Activated CD4-positive, alpha-beta T cell treated with anti-CD3 and anti-CD28 coated beads, Interleukin-2, Interleukin-4, amounts not matched to agents 100 ng/mL and 50 ng/mL, durations not matched to agents 16 hours and 8 hours (primary cell): ENCODE measurements at regions not wholly inside any gene's neighbourhood (a gene's known extent, or its start where the extent isn't known, plus 50 kb on each side); places are given as distances from the start of the nearest gene placed in this dataset.
"Not testable (repeated sequence)": the region's sequence is repeated elsewhere in the genome, so short reads cannot be mapped to it uniquely, and the experiment has no call there.

Experiments
- DNase-seq: peaks from one replicate; pipeline ENCODE4 v3.0.0-alpha.2; 2020; ENCODE audit warnings: low spot score

GRCh38 chr6:849075-849506, 156.2 kb upstream of the EXOC2 start:
- DNase-seq, result no peak

DNA sequence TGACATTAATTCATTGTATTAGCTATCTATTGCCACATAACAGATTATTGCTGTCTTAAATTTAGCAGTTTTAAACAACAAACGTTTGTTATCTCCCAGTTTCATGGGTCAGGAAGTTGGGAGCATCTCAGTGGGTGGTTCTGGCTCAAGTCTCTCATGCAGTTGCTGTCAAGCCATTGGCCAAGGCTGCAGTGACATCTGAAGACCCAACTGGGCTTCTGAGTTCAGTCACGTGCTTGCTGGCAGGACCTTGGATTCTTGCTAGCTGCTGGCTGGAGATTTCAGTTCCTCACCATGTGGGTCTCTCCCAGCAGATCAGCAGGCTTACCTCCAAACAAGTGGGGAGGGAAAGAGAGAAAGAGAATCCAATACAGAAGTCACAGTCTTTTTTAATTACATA, 152.6 kb upstream of the EXOC2 start:
- no peak for DNase-seq

DNA sequence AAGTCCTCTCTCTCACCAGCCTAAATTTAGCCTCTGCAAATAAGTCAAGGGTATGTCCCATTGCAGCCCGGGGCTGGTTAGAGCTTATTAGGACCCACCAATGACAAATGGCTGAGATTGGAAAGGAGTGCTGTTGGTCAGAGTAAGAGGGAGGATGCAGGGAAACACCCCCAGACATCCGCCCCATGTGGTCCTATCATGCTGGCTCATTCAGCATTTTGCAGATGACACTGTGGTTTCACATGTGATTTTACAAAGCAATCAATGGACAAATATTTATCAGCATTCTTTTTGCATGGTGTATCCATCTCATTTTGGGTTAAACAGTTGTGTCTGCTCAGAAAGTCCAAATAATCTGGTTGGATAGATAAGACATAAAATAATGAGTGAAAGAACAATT, 152.2 kb upstream of the EXOC2 start:
- no peak for DNase-seq

GRCh38 chr6:842141-842540, 149.2 kb upstream of the EXOC2 start:
- no peak for DNase-seq

DNA sequence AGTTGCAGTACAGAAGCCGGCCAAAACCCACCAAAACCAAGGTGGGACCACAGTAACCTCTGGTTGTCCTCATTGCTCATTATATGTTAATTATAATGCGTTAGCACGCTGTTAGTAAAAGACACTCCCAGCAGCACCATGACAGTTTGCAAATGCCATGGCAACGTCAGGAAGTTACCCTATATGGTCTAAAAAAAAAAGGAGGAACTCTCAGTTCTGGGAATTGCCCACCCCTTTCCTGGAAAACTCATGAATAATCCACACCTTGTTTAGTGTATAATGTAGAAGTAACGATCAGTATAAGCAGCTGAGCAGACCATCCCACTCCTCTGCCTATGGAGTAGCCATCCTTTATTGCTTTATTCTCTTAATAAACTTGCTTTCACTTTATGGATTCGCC, 148.6 kb upstream of the EXOC2 start:
- no peak for DNase-seq

- DNase-seq, result no peak
Measured at GRCh38 chr6:839201-839600, 146.3 kb upstream of the EXOC2 start.

GRCh38 chr6:837380-837779, 144.4 kb upstream of the EXOC2 start:
- DNase-seq, result no peak

DNA sequence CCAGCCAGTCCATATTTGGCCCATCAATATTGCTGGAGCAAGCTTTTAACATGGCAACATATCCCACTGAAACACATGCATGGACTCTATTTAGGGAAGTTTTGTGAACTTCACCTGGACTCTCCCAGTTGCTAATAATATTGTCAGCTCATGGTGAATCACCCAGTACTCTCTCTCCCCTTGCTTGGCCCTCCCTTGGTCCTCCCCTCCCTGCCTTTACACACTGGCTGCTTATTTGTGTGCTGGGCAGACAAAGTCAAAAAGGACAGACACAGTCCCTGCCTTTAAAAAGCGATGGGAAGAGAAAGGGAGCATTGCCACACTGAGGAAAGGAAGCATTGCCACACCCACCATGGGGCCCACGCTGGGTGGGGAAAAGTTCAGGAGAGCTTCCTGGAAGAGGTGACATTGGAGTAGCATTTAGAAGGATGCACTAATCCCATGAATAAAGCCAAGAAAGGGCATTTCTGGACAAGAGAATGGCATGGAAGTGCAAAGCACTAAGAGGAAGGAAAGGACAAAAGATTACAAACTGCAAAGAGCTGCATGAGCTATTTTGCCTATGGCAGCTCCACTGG, 143.4 kb upstream of the EXOC2 start:
- no peak for DNase-seq

- DNase-seq, result no peak
Measured at GRCh38 chr6:835476-836160, 142.7 kb upstream of the EXOC2 start.

GRCh38 chr6:834866-835265, 141.9 kb upstream of the EXOC2 start:
- DNase-seq, result no peak

- DNase-seq, result no peak
Measured at GRCh38 chr6:834190-834589, 141.3 kb upstream of the EXOC2 start.

DNA sequence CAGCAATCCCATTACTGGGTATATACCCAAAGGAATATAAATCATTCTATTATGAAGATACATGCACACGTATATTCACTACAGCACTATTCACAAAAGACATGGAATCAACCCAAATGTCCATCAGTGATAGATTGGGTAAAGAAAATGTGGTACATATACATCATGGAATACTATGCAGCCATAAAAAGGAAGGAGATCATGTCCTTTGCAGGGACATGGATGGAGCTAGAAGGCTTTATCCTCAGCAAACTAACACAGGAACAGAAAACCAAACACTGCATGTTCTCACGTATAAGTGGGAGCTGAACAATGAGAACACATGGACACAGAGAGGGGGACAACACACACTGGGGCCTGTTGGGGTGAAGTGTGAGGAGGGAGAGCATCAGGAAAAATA, 139.9 kb upstream of the EXOC2 start:
- DNase-seq, result not testable (repeated sequence)

GRCh38 chr6:830667-831327, 137.9 kb upstream of the EXOC2 start:
- DNase-seq, result no peak

DNA sequence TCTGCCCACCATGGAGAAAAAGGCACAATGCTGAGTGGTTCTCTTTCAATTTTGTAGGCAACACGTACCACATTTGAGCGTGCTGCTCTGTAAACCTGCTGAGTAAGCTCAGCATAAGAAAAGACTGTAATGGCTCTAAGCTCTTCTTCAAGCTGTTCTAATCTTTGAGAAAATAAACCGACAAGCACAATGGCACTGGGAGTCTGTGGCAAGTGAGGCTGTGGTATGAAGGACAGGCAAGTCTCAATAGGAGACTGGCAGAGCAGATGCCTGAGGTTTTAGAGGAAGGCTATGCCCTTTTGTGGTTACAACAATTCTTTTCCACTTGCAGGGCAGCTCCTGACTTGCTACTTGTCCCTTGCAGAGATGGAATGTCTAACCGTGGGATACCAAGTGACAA, 136.7 kb upstream of the EXOC2 start:
- no peak for DNase-seq

DNA sequence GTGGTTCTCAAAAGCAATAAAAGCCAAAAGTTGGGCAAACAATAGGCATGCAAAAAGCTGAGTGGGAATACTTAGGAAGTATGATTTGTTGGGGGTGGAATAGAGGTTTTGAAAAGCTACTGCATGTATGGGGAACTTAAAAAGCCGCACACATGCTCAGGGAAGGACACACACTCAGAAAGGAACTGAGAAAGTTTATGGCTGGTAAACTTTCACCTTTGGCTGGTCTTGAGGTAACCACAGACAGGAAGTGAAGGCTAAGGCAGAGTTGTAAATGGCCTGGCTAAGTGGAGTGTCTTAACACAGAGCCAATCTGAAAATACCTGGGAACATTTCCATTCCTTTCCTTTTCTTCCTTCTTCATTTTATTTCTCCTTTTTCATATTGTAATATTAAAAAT, 134.5 kb upstream of the EXOC2 start:
- DNase-seq, result no peak

- DNase-seq, result no peak
Measured at GRCh38 chr6:819122-819521, 126.2 kb upstream of the EXOC2 start.

DNA sequence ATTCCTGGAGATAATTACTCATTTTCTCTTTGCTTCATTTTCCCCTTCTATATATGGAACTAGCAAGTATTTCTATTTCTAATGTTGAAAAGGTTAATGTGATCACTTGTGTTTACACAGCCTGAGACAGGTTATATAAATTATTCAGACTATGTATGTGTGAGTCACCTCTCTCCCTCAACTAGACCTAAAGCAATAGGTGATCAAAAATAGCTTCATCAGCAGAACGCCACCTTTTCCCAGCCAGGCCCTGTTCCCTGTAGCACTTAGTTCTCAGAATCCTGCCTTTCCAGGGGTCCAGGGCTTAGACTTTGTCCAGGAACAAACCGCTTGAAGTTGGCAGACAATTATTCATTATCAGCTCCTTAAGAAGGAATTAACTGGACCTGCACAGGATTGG, 125.3 kb upstream of the EXOC2 start:
- no peak for DNase-seq

DNA sequence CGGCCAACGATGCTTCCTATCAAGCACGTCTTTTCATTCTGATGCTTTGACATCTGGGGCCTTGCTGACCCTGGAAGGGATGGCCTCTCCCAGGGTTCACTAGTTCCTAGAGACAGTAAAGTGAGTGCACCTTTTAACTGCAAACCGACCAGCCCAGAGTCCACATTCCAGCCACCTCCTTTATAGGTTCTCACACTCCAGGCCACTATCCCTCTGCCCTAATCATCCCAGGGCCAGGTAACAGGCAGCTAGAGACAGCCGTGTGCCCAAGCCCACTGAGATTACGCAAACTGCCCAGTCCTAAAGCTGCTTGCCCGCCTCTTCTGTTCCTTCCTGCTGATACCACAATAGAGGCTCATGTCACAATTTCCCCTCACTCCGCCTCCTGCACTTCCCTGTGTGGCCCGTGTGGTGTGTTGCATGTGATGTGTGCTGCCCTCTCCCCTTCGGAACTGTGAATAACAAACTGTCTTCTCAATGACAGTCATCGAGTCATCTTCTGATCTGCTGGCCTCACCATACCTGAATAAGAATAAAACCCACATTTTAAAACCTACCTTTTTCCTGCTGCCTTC, 123.7 kb upstream of the EXOC2 start:
- DNase-seq, result peak; percentile 39

GRCh38 chr6:815348-815738, 122.4 kb upstream of the EXOC2 start:
- DNase-seq, result no peak

GRCh38 chr6:814378-815347, 121.7 kb upstream of the EXOC2 start:
- no peak for DNase-seq

DNA sequence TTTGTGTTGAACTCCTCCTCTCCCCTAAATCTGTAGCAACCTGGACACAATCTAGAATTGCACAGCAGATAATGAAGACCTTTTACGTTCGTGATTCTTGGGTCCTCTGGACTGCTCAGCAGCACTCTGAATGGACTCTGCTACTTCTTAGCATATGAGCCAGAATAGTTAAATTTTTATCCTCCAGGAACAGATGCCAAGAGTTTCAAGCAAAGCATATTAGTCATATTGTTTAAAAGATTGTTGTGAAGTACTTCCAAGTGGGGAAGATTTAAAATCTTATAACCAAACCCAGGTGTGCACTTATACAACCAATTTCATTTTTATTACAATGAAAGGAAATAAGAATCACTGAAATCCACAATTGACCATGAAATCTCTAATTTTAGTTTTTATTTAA, 118.9 kb upstream of the EXOC2 start:
- no peak for DNase-seq

DNA sequence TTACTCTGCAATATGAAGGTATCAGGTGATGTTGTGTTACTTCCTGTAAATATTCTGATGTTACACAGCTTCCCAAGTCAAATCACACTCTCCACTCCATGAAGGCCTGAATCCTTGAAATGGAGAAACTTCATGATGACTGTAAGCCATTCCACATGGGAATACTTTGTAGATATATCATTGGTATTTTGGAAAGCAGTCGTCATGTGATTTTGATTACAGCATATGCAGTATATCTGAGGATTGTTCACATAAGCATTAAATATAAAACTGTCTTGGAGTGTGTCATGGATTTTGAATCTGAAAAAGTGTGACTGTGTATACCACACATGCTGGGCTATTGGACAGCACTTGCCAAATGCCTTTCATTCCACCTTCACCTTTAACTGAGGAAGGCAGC, 118.3 kb upstream of the EXOC2 start:
- DNase-seq, result no peak
